Mucosa of descending colon (tissue), 3 donors: ENCODE measurements at regions not wholly inside any gene's neighbourhood (a gene's known extent, or its start where the extent isn't known, plus 50 kb on each side); places are given as distances from the start of the nearest gene placed in this dataset.

ENCODE experiments used
- ATAC-seq: fragments of 200-7000 bp; cut with Tn5 transposase; one replicate; pipeline ENCODE4 v1.9.1; 2020; ENCODE audit warnings: mild to moderate bottlenecking, moderate library complexity
- DNase-seq, 3 donors: peaks; one replicate each; pipeline ENCODE4 v3.0.0-alpha.2; 2020
- H3K36me3 ChIP-seq: fragments of 200-600 bp; one replicate; pipeline ENCODE4 v1.8.0; 2021; ENCODE audit warnings: low read depth, mild to moderate bottlenecking
- H3K4me1 ChIP-seq: fragments of 200-600 bp; one replicate; pipeline ENCODE4 v1.8.0; 2021; ENCODE audit warnings: low read depth, mild to moderate bottlenecking
- H3K4me3 ChIP-seq: fragments of 200-600 bp; one replicate; pipeline ENCODE4 v1.8.0; 2021; ENCODE audit warnings: mild to moderate bottlenecking
- H3K9me3 ChIP-seq: fragments of 200-600 bp; one replicate; pipeline ENCODE4 v1.8.0; 2021; ENCODE audit warnings: mild to moderate bottlenecking
- intact Hi-C, 2 donors: fragments of 100-400 bp; cut with DNase I in 1 of 2; cut with micrococcal nuclease in 1 of 2; formaldehyde crosslinking; loops; one replicate each; pipeline versions ENCODE4 v1.11.0 to v1.11.1; 2022; cut with DNase I, micrococcal nuclease
- TF ChIP-seq, protein P1 (sequence below): fragments of 200-600 bp; IDR thresholded peaks from one replicate; pipeline ENCODE4 v1.8.0; 2022; ENCODE audit warnings: antibody characterized with exemption, mild to moderate bottlenecking
- donor health status: DM: no; HTN: no; CAD: no; lungs with moderate emphysema.
- donor health status: DM: no; HTN: no; CAD: no.
- donor health status: DM: no; HTN: yes; CAD: no.

DNA sequence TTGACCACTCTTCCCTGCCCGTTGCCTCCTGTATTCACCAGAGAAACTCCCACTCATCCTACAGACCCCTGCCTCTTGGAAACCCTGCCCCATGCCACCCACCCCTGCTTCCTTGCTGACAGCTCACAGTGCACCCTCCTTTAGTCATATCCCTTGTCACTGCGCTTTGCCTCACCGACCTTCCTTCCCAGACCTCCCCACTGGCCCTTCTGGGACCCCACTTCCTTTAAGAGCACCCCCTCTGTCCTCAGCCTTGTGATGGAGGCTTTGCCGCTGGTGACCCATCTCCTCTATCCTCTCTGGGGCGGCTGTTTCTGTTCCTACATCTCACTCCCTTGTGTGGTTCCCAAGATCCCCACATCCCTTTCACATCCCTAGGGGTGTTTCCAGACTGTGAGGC is 92.8 kb upstream of the ZMIZ1 start:
- peaks cover 14% of the 10 kb centered on the region for H3K4me1 ChIP-seq
- no peak overlapping the region for H3K4me3 ChIP-seq
- DNase-seq (no peak), ATAC-seq (no peak)
- H3K36me3 ChIP-seq, result no peaks in the 10 kb centered on the region
- H3K9me3 ChIP-seq, result no peaks in the 10 kb centered on the region
- intact Hi-C loops, result loop anchor here (10.0 kb wide), 1 partner anchor 89 kb away; the partner anchor contains the start of gene ZMIZ1 (in 2 of the 2)
- TF ChIP-seq, protein P1, sequence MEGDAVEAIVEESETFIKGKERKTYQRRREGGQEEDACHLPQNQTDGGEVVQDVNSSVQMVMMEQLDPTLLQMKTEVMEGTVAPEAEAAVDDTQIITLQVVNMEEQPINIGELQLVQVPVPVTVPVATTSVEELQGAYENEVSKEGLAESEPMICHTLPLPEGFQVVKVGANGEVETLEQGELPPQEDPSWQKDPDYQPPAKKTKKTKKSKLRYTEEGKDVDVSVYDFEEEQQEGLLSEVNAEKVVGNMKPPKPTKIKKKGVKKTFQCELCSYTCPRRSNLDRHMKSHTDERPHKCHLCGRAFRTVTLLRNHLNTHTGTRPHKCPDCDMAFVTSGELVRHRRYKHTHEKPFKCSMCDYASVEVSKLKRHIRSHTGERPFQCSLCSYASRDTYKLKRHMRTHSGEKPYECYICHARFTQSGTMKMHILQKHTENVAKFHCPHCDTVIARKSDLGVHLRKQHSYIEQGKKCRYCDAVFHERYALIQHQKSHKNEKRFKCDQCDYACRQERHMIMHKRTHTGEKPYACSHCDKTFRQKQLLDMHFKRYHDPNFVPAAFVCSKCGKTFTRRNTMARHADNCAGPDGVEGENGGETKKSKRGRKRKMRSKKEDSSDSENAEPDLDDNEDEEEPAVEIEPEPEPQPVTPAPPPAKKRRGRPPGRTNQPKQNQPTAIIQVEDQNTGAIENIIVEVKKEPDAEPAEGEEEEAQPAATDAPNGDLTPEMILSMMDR, result no peak

DNA sequence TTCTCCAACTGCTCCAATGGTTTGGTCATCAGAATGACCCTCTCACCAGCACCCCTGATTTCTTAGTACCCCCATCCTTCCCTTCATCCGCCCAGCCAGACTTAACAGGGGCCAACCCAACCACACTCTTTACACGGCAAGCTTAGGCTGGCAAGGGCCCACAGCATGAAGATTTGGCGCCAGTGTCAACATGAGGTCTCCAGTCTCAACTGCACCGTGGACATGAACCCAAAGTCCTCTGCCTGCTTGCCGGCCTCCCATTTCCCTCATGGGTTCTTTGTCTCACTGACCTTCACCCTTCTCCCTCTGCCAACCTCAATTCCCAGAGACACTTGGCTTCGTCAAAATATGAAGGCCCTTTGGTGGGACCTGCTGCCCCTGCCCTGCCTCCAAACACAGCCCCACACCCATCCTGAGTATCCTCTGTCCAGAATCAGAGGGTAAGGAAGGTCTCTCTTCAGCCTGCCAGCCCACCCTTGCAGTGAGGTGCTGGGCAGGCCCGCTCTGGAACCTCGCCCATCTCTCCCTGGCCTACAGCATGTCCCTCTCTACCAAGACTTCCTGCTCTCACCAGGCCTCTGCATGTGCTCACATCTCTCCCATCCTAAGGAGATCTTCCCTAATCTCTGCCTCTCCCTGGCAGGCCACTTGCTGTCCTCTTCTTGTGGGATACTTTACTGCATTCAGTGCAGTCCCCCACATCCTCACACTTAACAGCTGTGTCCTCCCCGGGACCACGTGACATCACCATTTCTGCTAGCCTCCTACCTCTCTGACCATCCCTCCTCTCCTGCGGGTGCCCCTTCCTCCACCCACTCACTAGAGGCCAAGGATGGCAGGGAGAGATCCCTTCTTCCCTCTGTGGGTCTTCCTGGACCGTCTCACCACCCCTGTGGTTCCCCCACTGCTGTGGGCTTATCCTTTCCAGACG is 91.7 kb upstream of the ZMIZ1 start:
- TF ChIP-seq, protein P1, result no peak
- Histone ChIP-seq H3K4me3 (no peak overlapping the region), H3K4me1 (peaks cover 14% of the 10 kb centered on the region), H3K36me3 (no peaks in the 10 kb centered on the region), H3K9me3 (no peaks in the 10 kb centered on the region)
- DNase-seq (no peak), ATAC-seq (no peak)
- intact Hi-C loops, result loop anchor here (10.0 kb wide), 1 partner anchor 88 kb away; the partner anchor contains the start of gene ZMIZ1 (in 2 of the 2)

DNA sequence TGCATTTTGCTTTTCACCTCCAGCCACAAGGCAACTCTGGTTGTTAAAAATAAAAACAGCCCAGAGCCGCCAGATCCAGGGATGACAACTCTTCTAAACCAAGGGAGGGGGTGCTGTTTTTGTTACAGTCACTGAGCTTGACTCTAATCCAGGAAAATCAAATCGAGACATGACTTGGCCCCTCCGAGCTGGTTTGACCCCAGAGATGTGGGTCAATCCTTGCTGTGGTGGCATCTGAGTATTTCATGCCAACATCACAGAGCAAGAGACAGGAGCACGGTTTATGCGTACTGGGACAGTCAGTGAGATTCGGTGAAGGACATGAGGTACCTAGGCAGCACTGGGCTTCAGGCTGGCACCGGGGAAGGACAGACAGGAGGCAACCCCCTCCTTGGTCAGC is 88.8 kb upstream of the ZMIZ1 start:
- Histone ChIP-seq H3K36me3 (no peaks in the 10 kb centered on the region), H3K4me3 (no peak overlapping the region), H3K9me3 (no peaks in the 10 kb centered on the region), H3K4me1 (no peaks in the 10 kb centered on the region)
- DNase-seq (no peak), ATAC-seq (no peak)
- intact Hi-C loops, result loop anchor here (10.0 kb wide), 1 partner anchor 85 kb away; the partner anchor contains the start of gene ZMIZ1 (in 2 of the 2)
- TF ChIP-seq, protein P1, result no peak

DNA sequence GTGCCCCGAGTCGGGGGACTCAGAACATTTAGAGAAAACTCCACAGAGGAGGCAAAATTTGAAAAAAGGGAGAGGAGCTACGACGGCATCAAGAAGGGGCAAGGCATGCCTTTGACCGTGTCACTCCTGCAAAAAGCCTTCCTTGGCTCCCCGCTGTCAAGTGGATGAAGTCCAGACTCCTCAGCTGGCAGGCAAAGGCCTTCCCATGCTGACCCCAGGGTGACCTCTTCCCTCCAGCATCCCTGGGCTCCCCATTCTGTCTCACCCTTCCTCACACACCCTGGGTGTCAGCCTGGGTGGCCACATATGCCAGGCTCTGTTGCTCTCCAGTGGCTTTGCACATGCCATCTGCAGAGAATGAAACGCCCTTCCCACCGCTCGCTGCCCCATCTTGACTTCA is 88.4 kb upstream of the ZMIZ1 start:
- intact Hi-C loops, result no loop called here
- no peak overlapping the region for H3K4me3 ChIP-seq
- ATAC-seq (no peak), DNase-seq (no peak)
- H3K9me3 ChIP-seq, result no peaks in the 10 kb centered on the region
- TF ChIP-seq, protein P1, result no peak
- H3K4me1 ChIP-seq, result no peaks in the 10 kb centered on the region
- no peaks in the 10 kb centered on the region for H3K36me3 ChIP-seq

DNA sequence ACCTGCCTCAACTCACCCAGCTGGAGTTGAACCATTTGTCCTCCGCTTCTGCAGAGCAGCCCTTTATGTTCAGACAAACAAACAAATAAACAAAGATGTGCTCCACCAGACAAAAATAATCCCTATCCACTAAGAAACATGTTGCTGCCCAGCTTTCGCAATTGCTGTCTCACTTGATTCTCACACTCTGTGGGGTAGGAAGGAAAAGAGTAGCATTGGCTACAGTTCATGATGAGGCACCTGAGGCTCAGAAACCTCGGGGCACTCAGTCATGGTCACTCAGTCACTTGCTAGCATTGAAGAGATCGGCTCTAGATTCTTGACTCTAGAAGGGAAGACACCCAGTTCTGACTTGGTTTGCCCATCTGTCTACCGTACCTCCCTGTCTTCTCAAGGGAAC is 88.0 kb upstream of the ZMIZ1 start:
- Histone ChIP-seq H3K9me3 (no peaks in the 10 kb centered on the region), H3K36me3 (no peaks in the 10 kb centered on the region), H3K4me1 (no peaks in the 10 kb centered on the region), H3K4me3 (no peak overlapping the region)
- no peak for ATAC-seq
- TF ChIP-seq, protein P1, result no peak
- DNase-seq, result no peak
- intact Hi-C loops, result no loop called here
